HepG2 (cell line): ENCODE measurements at regions not wholly inside any gene's neighbourhood (a gene's known extent, or its start where the extent isn't known, plus 50 kb on each side); places are given as distances from the start of the nearest gene placed in this dataset.

Source experiments
- ATF1 ChIP-seq: IDR thresholded peaks from 2 replicates; pipeline ENCODE4 v1.6.1; 2016; ENCODE audit warnings: mild to moderate bottlenecking, control low read depth
- CEBPB ChIP-seq: IDR thresholded peaks from 2 replicates; pipeline ENCODE4 v1.6.1; 2011; ENCODE audit warnings: low read depth, low read length, improper control_type of control experiment, borderline replicate concordance
- KMT2B ChIP-seq: IDR thresholded peaks from 2 replicates; pipeline ENCODE4 v1.6.1; 2016; ENCODE audit warnings: missing genetic modification reagents, missing compliant biosample characterization
- NFIB ChIP-seq: sonication (generic); formaldehyde crosslinking; IDR thresholded peaks from 2 replicates; pipeline ENCODE4 v1.9.0; 2021; ENCODE audit warnings: missing genetic modification reagents, mild to moderate bottlenecking, borderline replicate concordance
- SRSF4 ChIP-seq: fragments of 200-400 bp; formaldehyde crosslinking; IDR thresholded peaks from one replicate; pipeline ENCODE4 v1.6.1; 2018; ENCODE audit warnings: mild to moderate bottlenecking, low read depth, low read length, moderate library complexity; ENCODE audit not compliant: poor library complexity, severe bottlenecking
- ZNF20 ChIP-seq: sonication (generic); formaldehyde crosslinking; IDR thresholded peaks from 2 replicates; pipeline ENCODE4 v1.4.0; 2020; ENCODE audit warnings: mild to moderate bottlenecking, moderate library complexity, missing genetic modification reagents
- ZNF256 ChIP-seq: sonication (generic); formaldehyde crosslinking; conservative IDR thresholded peaks from 2 replicates; pipeline ENCODE4 v1.4.0; 2020; ENCODE audit warnings: missing genetic modification reagents
- ZNF670 ChIP-seq: sonication (generic); formaldehyde crosslinking; IDR thresholded peaks from 2 replicates; pipeline ENCODE4 v1.8.0; 2022; ENCODE audit warnings: mild to moderate bottlenecking, missing genetic modification reagents, borderline replicate concordance
- ZUFSP ChIP-seq: sonication (generic); formaldehyde crosslinking; IDR thresholded peaks from 2 replicates; pipeline ENCODE4 v1.9.0; 2021; ENCODE audit warnings: missing genetic modification reagents, mild to moderate bottlenecking, borderline replicate concordance
- TF ChIP-seq, protein P1 (sequence below): sonication (generic); formaldehyde crosslinking; IDR thresholded peaks from one replicate; pipeline ENCODE4 v1.5.1; 2020; ENCODE audit warnings: mild to moderate bottlenecking, missing genetic modification reagents; ENCODE audit errors: not compliant biosample characterization

- TF ChIP-seq, protein P1, sequence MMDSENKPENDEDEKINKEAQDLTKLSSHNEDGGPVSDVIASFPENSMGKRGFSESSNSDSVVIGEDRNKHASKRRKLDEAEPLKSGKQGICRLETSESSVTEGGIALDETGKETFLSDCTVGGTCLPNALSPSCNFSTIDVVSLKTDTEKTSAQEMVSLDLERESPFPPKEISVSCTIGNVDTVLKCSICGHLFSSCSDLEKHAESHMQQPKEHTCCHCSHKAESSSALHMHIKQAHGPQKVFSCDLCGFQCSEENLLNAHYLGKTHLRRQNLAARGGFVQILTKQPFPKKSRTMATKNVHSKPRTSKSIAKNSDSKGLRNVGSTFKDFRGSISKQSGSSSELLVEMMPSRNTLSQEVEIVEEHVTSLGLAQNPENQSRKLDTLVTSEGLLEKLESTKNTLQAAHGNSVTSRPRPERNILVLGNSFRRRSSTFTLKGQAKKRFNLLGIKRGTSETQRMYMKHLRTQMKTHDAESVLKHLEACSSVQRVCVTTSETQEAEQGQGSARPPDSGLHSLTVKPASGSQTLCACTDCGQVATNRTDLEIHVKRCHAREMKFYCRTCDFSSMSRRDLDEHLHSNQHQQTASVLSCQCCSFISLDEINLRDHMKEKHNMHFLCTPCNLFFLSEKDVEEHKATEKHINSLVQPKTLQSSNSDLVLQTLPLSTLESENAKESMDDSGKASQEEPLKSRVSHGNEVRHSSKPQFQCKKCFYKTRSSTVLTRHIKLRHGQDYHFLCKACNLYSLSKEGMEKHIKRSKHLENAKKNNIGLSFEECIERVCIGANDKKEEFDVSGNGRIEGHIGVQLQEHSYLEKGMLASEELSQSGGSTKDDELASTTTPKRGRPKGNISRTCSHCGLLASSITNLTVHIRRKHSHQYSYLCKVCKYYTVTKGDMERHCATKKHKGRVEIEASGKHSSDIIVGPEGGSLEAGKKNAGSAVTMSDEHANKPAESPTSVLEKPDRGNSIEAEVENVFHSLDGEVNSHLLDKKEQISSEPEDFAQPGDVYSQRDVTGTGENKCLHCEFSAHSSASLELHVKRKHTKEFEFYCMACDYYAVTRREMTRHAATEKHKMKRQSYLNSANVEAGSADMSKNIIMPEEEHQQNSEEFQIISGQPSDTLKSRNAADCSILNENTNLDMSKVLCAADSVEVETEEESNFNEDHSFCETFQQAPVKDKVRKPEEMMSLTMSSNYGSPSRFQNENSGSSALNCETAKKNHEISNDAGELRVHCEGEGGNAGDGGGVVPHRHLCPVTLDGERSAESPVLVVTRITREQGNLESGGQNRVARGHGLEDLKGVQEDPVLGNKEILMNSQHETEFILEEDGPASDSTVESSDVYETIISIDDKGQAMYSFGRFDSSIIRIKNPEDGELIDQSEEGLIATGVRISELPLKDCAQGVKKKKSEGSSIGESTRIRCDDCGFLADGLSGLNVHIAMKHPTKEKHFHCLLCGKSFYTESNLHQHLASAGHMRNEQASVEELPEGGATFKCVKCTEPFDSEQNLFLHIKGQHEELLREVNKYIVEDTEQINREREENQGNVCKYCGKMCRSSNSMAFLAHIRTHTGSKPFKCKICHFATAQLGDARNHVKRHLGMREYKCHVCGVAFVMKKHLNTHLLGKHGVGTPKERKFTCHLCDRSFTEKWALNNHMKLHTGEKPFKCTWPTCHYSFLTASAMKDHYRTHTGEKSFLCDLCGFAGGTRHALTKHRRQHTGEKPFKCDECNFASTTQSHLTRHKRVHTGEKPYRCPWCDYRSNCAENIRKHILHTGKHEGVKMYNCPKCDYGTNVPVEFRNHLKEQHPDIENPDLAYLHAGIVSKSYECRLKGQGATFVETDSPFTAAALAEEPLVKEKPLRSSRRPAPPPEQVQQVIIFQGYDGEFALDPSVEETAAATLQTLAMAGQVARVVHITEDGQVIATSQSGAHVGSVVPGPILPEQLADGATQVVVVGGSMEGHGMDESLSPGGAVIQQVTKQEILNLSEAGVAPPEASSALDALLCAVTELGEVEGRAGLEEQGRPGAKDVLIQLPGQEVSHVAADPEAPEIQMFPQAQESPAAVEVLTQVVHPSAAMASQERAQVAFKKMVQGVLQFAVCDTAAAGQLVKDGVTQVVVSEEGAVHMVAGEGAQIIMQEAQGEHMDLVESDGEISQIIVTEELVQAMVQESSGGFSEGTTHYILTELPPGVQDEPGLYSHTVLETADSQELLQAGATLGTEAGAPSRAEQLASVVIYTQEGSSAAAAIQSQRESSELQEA (CRISPR knock-in tag) = no peak
- TF ChIP-seq KMT2B (no peak), ZNF256 (CRISPR knock-in tag) (no peak), ATF1 (CRISPR knock-in tag) (no peak), ZUFSP (CRISPR knock-in tag) (no peak), CEBPB (no peak), NFIB (CRISPR knock-in tag) (no peak), ZNF20 (no peak), SRSF4 (no peak), ZNF670 (no peak)
These were observed 1920.3 kb downstream of the SUCLG1 start (continued) for GRCh38 chr2:82538590-82539279.
